ENCODE measurements at regions not wholly inside any gene's neighbourhood (a gene's known extent, or its start where the extent isn't known, plus 50 kb on each side); places are given as distances from the start of the nearest gene placed in this dataset.
"Not testable (repeated sequence)": the region's sequence is repeated elsewhere in the genome, so short reads cannot be mapped to it uniquely, and the experiment has no call there.

GRCh38 chr19:20287070-20287469 is 120.1 kb downstream of the ZNF486 start:
- DNase-seq = no peak

- not testable (repeated sequence) for DNase-seq
Observed at GRCh38 chr19:20285876-20286275, 118.9 kb downstream of the ZNF486 start.

GRCh38 chr19:20279516-20279915 is 112.5 kb downstream of the ZNF486 start:
- DNase-seq = no peak

GRCh38 chr19:20278342-20278741 is 111.3 kb downstream of the ZNF486 start:
- no peak for DNase-seq

GRCh38 chr19:20276732-20277082 is 109.7 kb downstream of the ZNF486 start:
- DNase-seq = not testable (repeated sequence)

- no peak for DNase-seq
Observed at GRCh38 chr19:20276011-20276731, 109.2 kb downstream of the ZNF486 start.

- DNase-seq = no peak
Observed at GRCh38 chr19:20273951-20274570, 107.0 kb downstream of the ZNF486 start.

- DNase-seq = no peak
Observed at GRCh38 chr19:20273376-20273775, 106.4 kb downstream of the ZNF486 start.

GRCh38 chr19:20272627-20273010 is 105.6 kb downstream of the ZNF486 start:
- DNase-seq = not testable (repeated sequence)

- DNase-seq = not testable (repeated sequence)
Observed at GRCh38 chr19:20271927-20272626, 105.1 kb downstream of the ZNF486 start.

GRCh38 chr19:20271215-20271926 is 104.4 kb downstream of the ZNF486 start:
- DNase-seq = no peak

GRCh38 chr19:20269461-20269860 is 102.4 kb downstream of the ZNF486 start:
- DNase-seq = no peak

GRCh38 chr19:20261513-20261912 is 94.5 kb downstream of the ZNF486 start:
- DNase-seq = not testable (repeated sequence)

- DNase-seq = not testable (repeated sequence)
Observed at GRCh38 chr19:20260738-20261137, 93.7 kb downstream of the ZNF486 start.

- no peak for DNase-seq
Observed at GRCh38 chr19:20259615-20260014, 92.6 kb downstream of the ZNF486 start.

- no peak for DNase-seq
Observed at GRCh38 chr19:20256606-20257005, 89.6 kb downstream of the ZNF486 start.

- no peak for DNase-seq
Observed at GRCh38 chr19:20254121-20254520, 87.1 kb downstream of the ZNF486 start.

GRCh38 chr19:20252613-20253012 is 85.6 kb downstream of the ZNF486 start:
- no peak for DNase-seq

- no peak for DNase-seq
Observed at GRCh38 chr19:20250627-20251026, 83.6 kb downstream of the ZNF486 start.

- DNase-seq = no peak
Observed at GRCh38 chr19:20250121-20250520, 83.1 kb downstream of the ZNF486 start.

All from hematopoietic multipotent progenitor cell treated with erythropoietin and hydrocortisone succinate and interleukin-3 and kit ligand, for 6 days (in vitro differentiated cells).